ENCODE measurements at regions not wholly inside any gene's neighbourhood (a gene's known extent, or its start where the extent isn't known, plus 50 kb on each side); places are given as distances from the start of the nearest gene placed in this dataset.

GRCh38 chr21:38951095-38951730 lies 145.5 kb downstream of the ETS2 start:
- Histone ChIP-seq H3K9me3 (ENCODE audit: low read depth, low read length) (no peaks in the 10 kb centered on the region), H4K20me1 (ENCODE audit: insufficient read depth, low read length) (no peaks in the 10 kb centered on the region), H3K4me1 (ENCODE audit: insufficient read depth, low read length) (peaks cover 22% of the 10 kb centered on the region), H3K27ac (ENCODE audit: low read depth, low read length) (no peak overlapping the region), H2AFZ (ENCODE audit: low read length) (no peak overlapping the region), H3K4me3 (ENCODE audit: insufficient read depth, low read length) (no peak overlapping the region), H3K4me2 (ENCODE audit: insufficient read depth, low read length) (no peak overlapping the region), H3K79me2 (ENCODE audit: insufficient read depth, low read length) (no peaks in the 10 kb centered on the region), H3K27me3 (ENCODE audit: insufficient read depth, low read length) (peaks cover 11% of the 10 kb centered on the region), H3K36me3 (ENCODE audit: insufficient read depth, low read length) (no peaks in the 10 kb centered on the region)
- no peak for DNase-seq (ENCODE audit: insufficient read length, low spot score, missing footprints)
- TF ChIP-seq CTCF (IDR thresholded peaks at IDR 0.05; ENCODE audit: extremely low read depth, low read depth, low read length), result no peak

DNA sequence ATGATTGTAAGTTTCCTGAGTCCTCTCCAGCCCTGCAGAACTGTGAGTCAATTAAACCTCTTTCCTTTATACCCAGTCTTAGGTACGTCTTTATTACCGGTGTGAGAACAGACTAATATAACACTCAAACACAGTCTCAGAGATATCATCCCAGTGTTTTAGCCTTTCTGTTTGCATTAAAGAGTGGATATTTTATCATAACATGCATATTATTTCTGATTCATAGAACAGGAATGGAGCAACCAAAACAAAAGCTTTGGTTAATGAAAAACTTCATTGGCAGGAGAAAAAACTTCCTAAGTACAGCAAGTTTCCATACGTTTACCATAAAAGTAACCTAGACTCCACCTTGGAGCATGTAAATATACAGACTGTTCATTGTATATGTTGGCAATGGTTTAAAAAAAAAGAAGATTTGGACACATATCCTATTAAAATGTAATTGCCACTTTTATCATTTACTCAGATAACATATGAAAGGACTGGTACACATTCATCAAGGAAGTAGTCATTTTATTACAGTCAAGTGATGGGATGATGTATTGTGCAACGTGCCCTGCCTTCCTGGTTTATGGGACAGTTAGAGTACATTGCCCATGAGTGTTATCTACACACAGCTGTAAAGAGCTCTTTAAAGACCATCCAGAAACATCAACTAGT lies 144.8 kb downstream of the ETS2 start:
- H3K27ac ChIP-seq (ENCODE audit: low read depth, low read length), result no peak overlapping the region
- H3K4me2 ChIP-seq (ENCODE audit: insufficient read depth, low read length), result no peak overlapping the region
- no peaks in the 10 kb centered on the region for H3K79me2 ChIP-seq (ENCODE audit: insufficient read depth, low read length)
- no peak overlapping the region for H3K4me3 ChIP-seq (ENCODE audit: insufficient read depth, low read length)
- H2AFZ ChIP-seq (ENCODE audit: low read length), result no peak overlapping the region
- H3K9me3 ChIP-seq (ENCODE audit: low read depth, low read length), result no peaks in the 10 kb centered on the region
- H3K27me3 ChIP-seq (ENCODE audit: insufficient read depth, low read length), result peaks cover 12% of the 10 kb centered on the region
- TF ChIP-seq CTCF (IDR thresholded peaks at IDR 0.05; ENCODE audit: extremely low read depth, low read depth, low read length), result no peak
- H4K20me1 ChIP-seq (ENCODE audit: insufficient read depth, low read length), result no peaks in the 10 kb centered on the region
- no peak for DNase-seq (ENCODE audit: insufficient read length, low spot score, missing footprints)
- H3K4me1 ChIP-seq (ENCODE audit: insufficient read depth, low read length), result peaks cover 19% of the 10 kb centered on the region
- no peaks in the 10 kb centered on the region for H3K36me3 ChIP-seq (ENCODE audit: insufficient read depth, low read length)

- H3K79me2 ChIP-seq (ENCODE audit: insufficient read depth, low read length), result no peaks in the 10 kb centered on the region
- TF ChIP-seq CTCF (IDR thresholded peaks at IDR 0.05; ENCODE audit: extremely low read depth, low read depth, low read length), result no peak
- no peaks in the 10 kb centered on the region for H4K20me1 ChIP-seq (ENCODE audit: insufficient read depth, low read length)
- H3K27me3 ChIP-seq (ENCODE audit: insufficient read depth, low read length), result peaks cover 12% of the 10 kb centered on the region
- H3K4me2 ChIP-seq (ENCODE audit: insufficient read depth, low read length), result no peak overlapping the region
- H3K36me3 ChIP-seq (ENCODE audit: insufficient read depth, low read length), result no peaks in the 10 kb centered on the region
- H3K9me3 ChIP-seq (ENCODE audit: low read depth, low read length), result no peaks in the 10 kb centered on the region
- H3K27ac ChIP-seq (ENCODE audit: low read depth, low read length), result no peak overlapping the region
- peaks cover 15% of the 10 kb centered on the region for H3K4me1 ChIP-seq (ENCODE audit: insufficient read depth, low read length)
- H3K4me3 ChIP-seq (ENCODE audit: insufficient read depth, low read length), result no peak overlapping the region
- H2AFZ ChIP-seq (ENCODE audit: low read length), result no peak overlapping the region
- no peak for DNase-seq (ENCODE audit: insufficient read length, low spot score, missing footprints)
Observed at GRCh38 chr21:38949070-38949380, 143.3 kb downstream of the ETS2 start.

- Histone ChIP-seq H3K36me3 (ENCODE audit: insufficient read depth, low read length) (no peaks in the 10 kb centered on the region), H3K27me3 (ENCODE audit: insufficient read depth, low read length) (peaks cover 12% of the 10 kb centered on the region), H3K4me1 (ENCODE audit: insufficient read depth, low read length) (peaks cover 15% of the 10 kb centered on the region), H3K9me3 (ENCODE audit: low read depth, low read length) (no peaks in the 10 kb centered on the region), H4K20me1 (ENCODE audit: insufficient read depth, low read length) (no peaks in the 10 kb centered on the region), H3K4me3 (ENCODE audit: insufficient read depth, low read length) (no peak overlapping the region), H3K4me2 (ENCODE audit: insufficient read depth, low read length) (no peak overlapping the region), H3K79me2 (ENCODE audit: insufficient read depth, low read length) (no peaks in the 10 kb centered on the region), H3K27ac (ENCODE audit: low read depth, low read length) (no peak overlapping the region), H2AFZ (ENCODE audit: low read length) (no peak overlapping the region)
- no peak for DNase-seq (ENCODE audit: insufficient read length, low spot score, missing footprints)
- TF ChIP-seq CTCF (IDR thresholded peaks at IDR 0.05; ENCODE audit: extremely low read depth, low read depth, low read length), result no peak
Observed at GRCh38 chr21:38948377-38949069, 142.8 kb downstream of the ETS2 start.
